GM23248 (cell line): ENCODE measurements at regions not wholly inside any gene's neighbourhood (a gene's known extent, or its start where the extent isn't known, plus 50 kb on each side); places are given as distances from the start of the nearest gene placed in this dataset.

Experiments used
- DNase-seq: peaks from one replicate; pipeline ENCODE4 v3.0.0-alpha.2; 2015
- H2AFZ ChIP-seq: fragments of 200-600 bp; sonication (generic); 2 replicates; pipeline ENCODE4 v1.6.1; 2016; ENCODE audit warnings: antibody characterized with exemption
- H3F3A ChIP-seq: fragments of 200-600 bp; sonication (generic); 2 replicates; pipeline ENCODE4 v1.6.1; 2016; ENCODE audit warnings: mild to moderate bottlenecking, antibody characterized with exemption, mixed run types; ENCODE audit not compliant: insufficient read depth
- H3K27ac ChIP-seq: fragments of 200-600 bp; sonication (generic); 2 replicates; pipeline ENCODE4 v1.5.1; 2016; ENCODE audit warnings: mild to moderate bottlenecking
- H3K27me3 ChIP-seq: fragments of 200-600 bp; sonication (generic); replicated peaks from 2 replicates; pipeline ENCODE4 v1.6.1; 2016; ENCODE audit warnings: mild to moderate bottlenecking; ENCODE audit not compliant: insufficient read depth
- H3K36me3 ChIP-seq: fragments of 200-600 bp; sonication (generic); 2 replicates; pipeline ENCODE4 v1.6.1; 2016; ENCODE audit warnings: low read depth, mild to moderate bottlenecking
- H3K4me1 ChIP-seq: fragments of 200-600 bp; sonication (generic); 2 replicates; pipeline ENCODE4 v1.6.1; 2016; ENCODE audit warnings: mild to moderate bottlenecking; ENCODE audit not compliant: insufficient read depth
- H3K4me2 ChIP-seq: fragments of 200-600 bp; sonication (generic); one replicate; pipeline ENCODE4 v1.6.1; 2016; ENCODE audit warnings: mild to moderate bottlenecking; ENCODE audit not compliant: unreplicated experiment
- H3K4me3 ChIP-seq: fragments of 200-600 bp; sonication (generic); 2 replicates; pipeline ENCODE4 v1.5.1; 2016; ENCODE audit warnings: mild to moderate bottlenecking
- H3K79me2 ChIP-seq: fragments of 200-600 bp; sonication (generic); 2 replicates; pipeline ENCODE4 v1.6.1; 2016; ENCODE audit warnings: mild to moderate bottlenecking; ENCODE audit not compliant: insufficient read depth
- H3K9ac ChIP-seq: fragments of 200-600 bp; sonication (generic); 2 replicates; pipeline ENCODE4 v1.6.1; 2016; ENCODE audit warnings: mild to moderate bottlenecking
- H3K9me2 ChIP-seq: fragments of 200-600 bp; sonication (generic); 2 replicates; pipeline ENCODE4 v1.6.1; 2016; ENCODE audit warnings: mixed run types, mild to moderate bottlenecking, moderate library complexity; ENCODE audit not compliant: insufficient read depth
- H3K9me3 ChIP-seq: fragments of 200-600 bp; sonication (generic); one replicate; pipeline ENCODE4 v1.6.1; 2017; ENCODE audit warnings: low read depth
- H4K20me1 ChIP-seq: fragments of 200-600 bp; sonication (generic); 2 replicates; pipeline ENCODE4 v1.6.0; 2016; ENCODE audit not compliant: insufficient read depth
- EZH2 ChIP-seq: fragments of 200-600 bp; sonication (generic); IDR thresholded peaks from 2 replicates; pipeline ENCODE4 v1.6.1; 2018; ENCODE audit warnings: antibody characterized with exemption, mild to moderate bottlenecking; ENCODE audit not compliant: insufficient read depth, poor library complexity, severe bottlenecking
- EZH2phosphoT487 ChIP-seq: fragments of 200-600 bp; sonication (generic); IDR thresholded peaks from 2 replicates; pipeline ENCODE4 v1.6.1; 2018; ENCODE audit warnings: antibody characterized with exemption, moderate library complexity, mild to moderate bottlenecking, low read depth; ENCODE audit not compliant: insufficient read depth
- WGBS, 2 experiments: methylation state at CpG; one replicate each; pipeline ENCODE4 v1.1.6; 2015 to 2017; ENCODE audit warnings: low lambda C conversion rate in 2 of 2, low coverage in 1 of 2; ENCODE audit errors: missing lambda C conversion rate in 2 of 2; 5-methylcytosine and 5-hydroxymethylcytosine counted together
- in situ Hi-C: fragments of 300-500 bp; cut with MboI; formaldehyde crosslinking; loops from 2 replicates; pipeline ENCODE4 v1.15.0; 2020

- H3K4me1 ChIP-seq: peaks cover 10% of the 10 kb centered on the region
- TF ChIP-seq EZH2phosphoT487: no peak
- no peak for TF ChIP-seq EZH2
- no peaks in the 10 kb centered on the region for H4K20me1 ChIP-seq
- H3K4me2 ChIP-seq: no peak overlapping the region
- H3K9me3 ChIP-seq: no peaks in the 10 kb centered on the region
- peak; percentile 40 for DNase-seq
- no peak overlapping the region for H3K27ac ChIP-seq
- H3K9ac ChIP-seq: no peak overlapping the region
- in situ Hi-C loops: no loop called here
- 61 to 68% methylated on average over 6 of the region's 6 CpGs for WGBS, 2 experiments
- no peaks in the 10 kb centered on the region for H3K36me3 ChIP-seq
- no peaks in the 10 kb centered on the region for H3K79me2 ChIP-seq
- H3K4me3 ChIP-seq: no peak overlapping the region
- peak overlapping the region; percentile 31; the same call in 1 of the 2 replicates for H2AFZ ChIP-seq
- H3F3A ChIP-seq: peaks cover 3% of the 10 kb centered on the region
- H3K27me3 ChIP-seq: no peaks in the 10 kb centered on the region
- H3K9me2 ChIP-seq: no peaks in the 10 kb centered on the region
Observed at GRCh38 chr9:86893811-86894490, 53.4 kb downstream of the GAS1 start.

DNA sequence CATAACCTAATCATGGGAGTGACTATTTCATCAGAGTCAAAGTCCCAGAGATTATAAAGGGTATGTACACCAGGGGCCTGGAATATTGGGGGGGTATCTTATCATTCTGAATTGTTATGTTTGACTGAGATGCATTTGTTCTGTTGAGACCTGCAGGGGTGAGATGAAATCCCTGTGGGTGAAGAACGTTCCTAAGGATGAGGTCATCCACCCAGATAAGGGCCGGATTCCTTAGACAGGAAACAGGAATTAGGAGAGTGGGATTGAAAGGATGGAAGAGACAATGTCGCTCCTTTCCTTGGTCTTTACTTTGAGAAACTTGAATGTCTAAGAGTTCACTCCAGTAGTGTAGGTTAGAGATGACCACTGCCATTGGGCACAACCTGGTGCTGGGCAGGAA, 54.7 kb downstream of the GAS1 start:
- Histone ChIP-seq H3K4me1 (peaks cover 10% of the 10 kb centered on the region), H3K27ac (no peak overlapping the region), H3K4me3 (no peak overlapping the region), H3K9me2 (no peaks in the 10 kb centered on the region), H3K9ac (no peak overlapping the region), H3F3A (peaks cover 3% of the 10 kb centered on the region), H2AFZ (no peak overlapping the region), H3K36me3 (no peaks in the 10 kb centered on the region), H3K9me3 (no peaks in the 10 kb centered on the region), H3K27me3 (no peaks in the 10 kb centered on the region), H3K4me2 (no peak overlapping the region), H4K20me1 (no peaks in the 10 kb centered on the region), H3K79me2 (no peaks in the 10 kb centered on the region)
- WGBS, 2 experiments: 88 to 91% methylated on average over 3 of the region's 3 CpGs
- in situ Hi-C loops: no loop called here
- TF ChIP-seq EZH2phosphoT487: no peak
- TF ChIP-seq EZH2: no peak
- no peak for DNase-seq

DNA sequence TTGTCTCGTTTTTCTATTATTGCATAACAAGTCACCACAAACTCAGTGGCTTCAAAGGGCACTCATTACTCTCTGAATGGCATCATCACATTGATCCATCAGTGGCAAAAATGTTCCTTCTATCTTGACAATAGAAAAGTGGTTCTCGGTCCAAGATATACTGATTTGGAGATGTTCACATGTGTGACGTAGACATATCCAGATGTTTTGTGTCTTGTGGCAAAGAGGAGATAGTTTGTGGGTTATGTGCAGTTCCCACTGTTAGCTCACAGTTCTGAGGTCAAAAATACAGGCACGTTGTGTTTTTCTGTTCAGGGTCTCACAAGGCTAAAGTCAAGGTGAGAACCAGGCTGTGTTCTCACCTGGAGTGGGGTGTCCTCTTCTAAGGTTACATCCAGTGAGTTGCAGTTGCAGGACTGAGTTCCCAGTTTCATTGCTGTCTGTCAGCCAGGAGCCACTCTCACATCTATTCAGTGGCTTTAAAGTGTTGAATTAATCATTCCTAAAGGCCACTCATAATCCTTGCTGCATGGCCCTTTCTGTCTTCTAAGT, 55.3 kb downstream of the GAS1 start:
- H3K9me2 ChIP-seq: no peaks in the 10 kb centered on the region
- no peak overlapping the region for H3K27ac ChIP-seq
- no peak for DNase-seq
- no peaks in the 10 kb centered on the region for H3K36me3 ChIP-seq
- peaks cover 3% of the 10 kb centered on the region for H3F3A ChIP-seq
- no peak overlapping the region for H3K4me2 ChIP-seq
- in situ Hi-C loops: no loop called here
- no peak overlapping the region for H2AFZ ChIP-seq
- no peaks in the 10 kb centered on the region for H3K27me3 ChIP-seq
- H3K4me3 ChIP-seq: no peak overlapping the region
- H4K20me1 ChIP-seq: no peaks in the 10 kb centered on the region
- peaks cover 10% of the 10 kb centered on the region for H3K4me1 ChIP-seq
- H3K9ac ChIP-seq: no peak overlapping the region
- no peak for TF ChIP-seq EZH2phosphoT487
- TF ChIP-seq EZH2: no peak
- no peaks in the 10 kb centered on the region for H3K9me3 ChIP-seq
- WGBS, 2 experiments: 63 to 68% methylated on average over 4 of the region's 4 CpGs
- H3K79me2 ChIP-seq: no peaks in the 10 kb centered on the region

GRCh38 chr9:86891091-86891490, 56.2 kb downstream of the GAS1 start:
- TF ChIP-seq EZH2 (no peak), EZH2phosphoT487 (no peak)
- Histone ChIP-seq H3K27ac (no peak overlapping the region), H2AFZ (no peak overlapping the region), H3K9me3 (no peaks in the 10 kb centered on the region), H3K4me1 (peaks cover 10% of the 10 kb centered on the region), H3K9me2 (no peaks in the 10 kb centered on the region), H3K4me3 (no peak overlapping the region), H4K20me1 (no peaks in the 10 kb centered on the region), H3K36me3 (no peaks in the 10 kb centered on the region), H3K4me2 (no peak overlapping the region), H3F3A (peaks cover 3% of the 10 kb centered on the region), H3K9ac (no peak overlapping the region), H3K27me3 (no peaks in the 10 kb centered on the region; the same call in 1 of the 2 replicates), H3K79me2 (no peaks in the 10 kb centered on the region)
- in situ Hi-C loops: no loop called here
- 18 to 25% methylated on average over 3 of the region's 3 CpGs for WGBS, 2 experiments
- DNase-seq: peak; percentile 9
